ENCODE measurements at regions not wholly inside any gene's neighbourhood (a gene's known extent, or its start where the extent isn't known, plus 50 kb on each side); places are given as distances from the start of the nearest gene placed in this dataset.
A peak's percentile ranks its signal among the peaks of the same experiment; 100 is the strongest.

GRCh38 chr5:53814819-53815218 is 254.4 kb downstream of the NDUFS4 start:
- no peak for TF ChIP-seq GATA1 (IDR thresholded peaks at IDR 0.05; ENCODE audit: low read depth, low read length)
- TF ChIP-seq POLR2A (IDR thresholded peaks at IDR 0.05; ENCODE audit: low read length), result no peak

GRCh38 chr5:53815471-53815870 is 255.0 kb downstream of the NDUFS4 start:
- DNase-seq, result no peak
- TF ChIP-seq GATA1 (IDR thresholded peaks at IDR 0.05; ENCODE audit: low read depth, low read length) (no peak), POLR2A (IDR thresholded peaks at IDR 0.05; ENCODE audit: low read length) (no peak)

More at GRCh38 chr5:53814819-53815218, 254.4 kb downstream of the NDUFS4 start:
- DNase-seq, result no peak

DNA sequence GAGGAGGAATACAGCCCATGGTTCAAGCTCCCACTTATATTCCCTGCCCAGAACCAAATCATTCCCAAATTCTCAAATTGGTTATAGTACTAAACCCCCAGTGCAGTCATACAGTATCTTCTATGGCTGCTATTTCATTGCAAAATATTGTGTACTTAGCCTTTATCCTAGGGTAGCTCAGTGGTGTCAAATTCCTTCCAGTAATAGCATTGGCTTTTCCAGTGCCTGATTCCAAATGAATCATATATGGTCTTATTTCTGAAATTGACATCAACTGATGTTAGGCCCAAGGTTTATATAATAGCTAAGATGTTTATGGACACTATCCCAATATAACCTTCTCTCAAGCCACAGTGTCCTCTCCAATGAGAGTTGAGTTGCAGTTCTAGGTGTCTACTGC is 256.7 kb downstream of the NDUFS4 start:
- no peak for TF ChIP-seq POLR2A (IDR thresholded peaks at IDR 0.05; ENCODE audit: low read length)
- no peak for TF ChIP-seq GATA1 (IDR thresholded peaks at IDR 0.05; ENCODE audit: low read depth, low read length)
- DNase-seq, result no peak

- TF ChIP-seq GATA1 (IDR thresholded peaks at IDR 0.05; ENCODE audit: low read depth, low read length), result no peak
- TF ChIP-seq POLR2A (IDR thresholded peaks at IDR 0.05; ENCODE audit: low read length), result no peak
- DNase-seq, result peak in 1 of 2 experiments; percentile 7
Measured at GRCh38 chr5:53819482-53819881, 259.0 kb downstream of the NDUFS4 start.

- DNase-seq, result no peak
- TF ChIP-seq POLR2A (IDR thresholded peaks at IDR 0.05; ENCODE audit: low read length) (no peak), GATA1 (IDR thresholded peaks at IDR 0.05; ENCODE audit: low read depth, low read length) (no peak)
Measured at GRCh38 chr5:53820119-53820801, 259.8 kb downstream of the NDUFS4 start.

DNA sequence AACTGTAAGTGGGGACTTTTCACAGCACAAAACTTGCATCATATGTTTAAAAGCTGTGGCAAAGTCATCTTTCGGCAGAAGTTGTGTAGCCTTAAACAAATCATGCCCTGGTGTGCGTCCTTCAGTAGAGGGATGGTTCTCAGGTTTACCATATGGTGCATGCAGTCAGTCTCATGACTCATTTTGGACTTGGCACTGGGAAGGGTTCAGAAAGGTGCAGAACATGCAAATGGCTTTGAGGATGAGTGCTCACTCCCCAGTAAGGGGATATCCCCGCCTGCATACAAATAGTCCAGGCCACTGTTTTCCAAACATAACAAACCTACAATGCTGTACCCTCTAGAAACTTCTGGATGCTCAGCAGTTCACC is 260.3 kb downstream of the NDUFS4 start:
- TF ChIP-seq GATA1 (IDR thresholded peaks at IDR 0.05; ENCODE audit: low read depth, low read length), result no peak
- no peak for TF ChIP-seq POLR2A (IDR thresholded peaks at IDR 0.05; ENCODE audit: low read length)
- no peak for DNase-seq

DNA sequence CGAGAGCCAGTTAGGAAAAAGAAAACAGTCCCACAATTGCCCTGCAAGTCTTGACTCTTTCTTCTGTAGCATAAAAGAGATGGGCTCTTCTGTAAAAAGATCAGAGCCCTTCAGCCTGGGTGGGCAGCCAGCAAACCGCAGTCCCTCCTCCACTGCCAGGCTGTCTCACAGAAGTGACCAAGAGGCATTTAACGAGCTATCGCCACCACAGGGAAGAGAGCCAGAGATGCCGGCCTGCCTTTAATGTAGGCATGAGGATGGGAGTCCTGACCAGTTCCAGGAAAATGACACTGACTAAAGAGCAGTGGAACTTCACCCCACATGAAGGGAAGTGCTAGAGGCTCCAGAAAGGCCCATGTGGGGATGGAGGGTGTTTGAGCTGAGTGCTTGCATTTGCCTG is 264.6 kb downstream of the NDUFS4 start:
- TF ChIP-seq POLR2A (IDR thresholded peaks at IDR 0.05; ENCODE audit: low read length), result no peak
- no peak for TF ChIP-seq GATA1 (IDR thresholded peaks at IDR 0.05; ENCODE audit: low read depth, low read length)
- no peak for DNase-seq

GRCh38 chr5:53825926-53826325 is 265.5 kb downstream of the NDUFS4 start:
- TF ChIP-seq POLR2A (IDR thresholded peaks at IDR 0.05; ENCODE audit: low read length), result no peak
- TF ChIP-seq GATA1 (IDR thresholded peaks at IDR 0.05; ENCODE audit: low read depth, low read length), result no peak

DNA sequence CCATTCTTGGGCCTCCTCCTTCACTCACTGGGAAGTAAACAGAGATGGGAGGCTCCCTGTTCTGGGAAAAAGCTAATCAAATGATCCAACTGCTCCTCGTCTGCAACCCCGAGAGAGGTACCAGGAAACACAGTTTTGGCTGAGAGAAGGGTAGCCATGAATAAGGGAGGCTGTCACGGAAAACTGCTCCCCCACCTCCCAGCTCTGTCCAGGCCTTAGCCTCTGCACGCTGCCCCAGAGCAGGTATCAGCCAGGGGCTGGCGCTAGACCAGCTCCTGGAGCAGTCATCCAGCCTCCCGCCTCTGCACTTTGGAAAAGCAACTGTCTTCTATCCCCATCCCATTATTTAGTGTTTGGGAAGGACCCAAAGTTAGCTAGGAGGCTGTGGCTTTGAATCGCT is 266.1 kb downstream of the NDUFS4 start:
- no peak for TF ChIP-seq GATA1 (IDR thresholded peaks at IDR 0.05; ENCODE audit: low read depth, low read length)
- TF ChIP-seq POLR2A (IDR thresholded peaks at IDR 0.05; ENCODE audit: low read length), result no peak

More at GRCh38 chr5:53825926-53826325, 265.5 kb downstream of the NDUFS4 start:
- DNase-seq, result no peak

GRCh38 chr5:53827211-53827651 is 266.8 kb downstream of the NDUFS4 start:
- TF ChIP-seq GATA1 (IDR thresholded peaks at IDR 0.05; ENCODE audit: low read depth, low read length) (no peak), POLR2A (IDR thresholded peaks at IDR 0.05; ENCODE audit: low read length) (no peak)
- DNase-seq, result no peak

More for the DNA sequence above, 266.1 kb downstream of the NDUFS4 start:
- DNase-seq, result no peak

- DNase-seq, result no peak
- TF ChIP-seq POLR2A (IDR thresholded peaks at IDR 0.05; ENCODE audit: low read length), result no peak
- no peak for TF ChIP-seq GATA1 (IDR thresholded peaks at IDR 0.05; ENCODE audit: low read depth, low read length)
Measured at GRCh38 chr5:53831496-53831895, 271.1 kb downstream of the NDUFS4 start.
